Adipocyte (in vitro differentiated cells): ENCODE measurements at regions not wholly inside any gene's neighbourhood (a gene's known extent, or its start where the extent isn't known, plus 50 kb on each side); places are given as distances from the start of the nearest gene placed in this dataset.
A peak's percentile ranks its signal among the peaks of the same experiment; 100 is the strongest.

Source experiments
- DNase-seq: peaks from one replicate; pipeline ENCODE4 v3.0.0-alpha.2; 2015; ENCODE audit warnings: low read depth
- H3K27me3 ChIP-seq: replicated peaks from 2 replicates; pipeline ENCODE4 v1.7.0; 2013; ENCODE audit warnings: mild to moderate bottlenecking, low read length, moderate library complexity; ENCODE audit not compliant: control insufficient read depth, insufficient read depth
- H3K36me3 ChIP-seq: 2 replicates; pipeline ENCODE4 v1.7.0; 2013; ENCODE audit warnings: low read length, mild to moderate bottlenecking, moderate library complexity; ENCODE audit not compliant: control insufficient read depth, insufficient read depth, severe bottlenecking
- H3K4me1 ChIP-seq: 2 replicates; pipeline ENCODE4 v1.7.0; 2013; ENCODE audit warnings: mild to moderate bottlenecking, low read length, moderate library complexity; ENCODE audit not compliant: control insufficient read depth, insufficient read depth
- H3K4me3 ChIP-seq: 2 replicates; pipeline ENCODE4 v1.7.0; 2013; ENCODE audit warnings: mild to moderate bottlenecking, low read length, moderate library complexity
- H3K9ac ChIP-seq: 2 replicates; pipeline ENCODE4 v1.7.0; 2013; ENCODE audit warnings: mild to moderate bottlenecking, low read length, moderate library complexity
- H3K9me3 ChIP-seq: 2 replicates; pipeline ENCODE4 v1.7.0; 2013; ENCODE audit warnings: mild to moderate bottlenecking, low read length, moderate library complexity; ENCODE audit not compliant: control insufficient read depth

- H3K9me3 ChIP-seq = no peaks in the 10 kb centered on the region
- H3K9ac ChIP-seq = no peak overlapping the region
- no peak overlapping the region for H3K4me3 ChIP-seq
- DNase-seq = no peak
- H3K4me1 ChIP-seq = peaks cover 6% of the 10 kb centered on the region
- H3K27me3 ChIP-seq = no peaks in the 10 kb centered on the region
- H3K36me3 ChIP-seq = no peaks in the 10 kb centered on the region
Observed at GRCh38 chr13:80029170-80029569, 311.8 kb downstream of the SPRY2 start.

GRCh38 chr13:80022146-80022545 is 318.8 kb downstream of the SPRY2 start:
- H3K4me3 ChIP-seq = no peak overlapping the region
- H3K9ac ChIP-seq = no peak overlapping the region
- H3K36me3 ChIP-seq = no peaks in the 10 kb centered on the region
- H3K9me3 ChIP-seq = no peaks in the 10 kb centered on the region
- H3K4me1 ChIP-seq = no peaks in the 10 kb centered on the region
- no peak for DNase-seq
- no peaks in the 10 kb centered on the region for H3K27me3 ChIP-seq

- no peak overlapping the region for H3K4me3 ChIP-seq
- peak; percentile 24 for DNase-seq
- H3K9ac ChIP-seq = no peak overlapping the region
- H3K4me1 ChIP-seq = peaks cover 37% of the 10 kb centered on the region
- H3K9me3 ChIP-seq = no peaks in the 10 kb centered on the region
- H3K27me3 ChIP-seq = no peaks in the 10 kb centered on the region
- H3K36me3 ChIP-seq = no peaks in the 10 kb centered on the region
Observed at GRCh38 chr13:80012251-80012650, 328.7 kb downstream of the SPRY2 start.

- peak overlapping the region; percentile 12 for H3K4me3 ChIP-seq
- peak; percentile 13 for DNase-seq
- H3K9me3 ChIP-seq = no peaks in the 10 kb centered on the region
- H3K4me1 ChIP-seq = peaks cover 37% of the 10 kb centered on the region
- H3K36me3 ChIP-seq = no peaks in the 10 kb centered on the region
- no peaks in the 10 kb centered on the region for H3K27me3 ChIP-seq
- peak overlapping the region; percentile 17 for H3K9ac ChIP-seq
Observed at GRCh38 chr13:80011448-80012212, 329.3 kb downstream of the SPRY2 start.

- DNase-seq = no peak
- Histone ChIP-seq H3K4me1 (peaks cover 37% of the 10 kb centered on the region), H3K9ac (no peak overlapping the region), H3K9me3 (no peaks in the 10 kb centered on the region), H3K4me3 (no peak overlapping the region), H3K36me3 (no peaks in the 10 kb centered on the region), H3K27me3 (no peaks in the 10 kb centered on the region)
Observed at GRCh38 chr13:80010846-80011245, 330.1 kb downstream of the SPRY2 start.

GRCh38 chr13:80010286-80010831 is 330.6 kb downstream of the SPRY2 start:
- H3K9me3 ChIP-seq = no peaks in the 10 kb centered on the region
- no peaks in the 10 kb centered on the region for H3K27me3 ChIP-seq
- no peak for DNase-seq
- no peak overlapping the region for H3K4me3 ChIP-seq
- H3K36me3 ChIP-seq = no peaks in the 10 kb centered on the region
- H3K4me1 ChIP-seq = peaks cover 37% of the 10 kb centered on the region
- H3K9ac ChIP-seq = no peak overlapping the region

GRCh38 chr13:80009760-80010159 is 331.2 kb downstream of the SPRY2 start:
- no peaks in the 10 kb centered on the region for H3K36me3 ChIP-seq
- H3K9me3 ChIP-seq = no peaks in the 10 kb centered on the region
- H3K9ac ChIP-seq = no peak overlapping the region
- no peak overlapping the region for H3K4me3 ChIP-seq
- H3K27me3 ChIP-seq = no peaks in the 10 kb centered on the region
- peak; percentile 40 for DNase-seq
- H3K4me1 ChIP-seq = peaks cover 37% of the 10 kb centered on the region

GRCh38 chr13:80006940-80007339 is 334.0 kb downstream of the SPRY2 start:
- H3K9me3 ChIP-seq = no peaks in the 10 kb centered on the region
- no peak for DNase-seq
- no peaks in the 10 kb centered on the region for H3K36me3 ChIP-seq
- H3K4me1 ChIP-seq = peaks cover 31% of the 10 kb centered on the region
- no peak overlapping the region for H3K9ac ChIP-seq
- H3K4me3 ChIP-seq = no peak overlapping the region
- H3K27me3 ChIP-seq = no peaks in the 10 kb centered on the region

- H3K9me3 ChIP-seq = no peaks in the 10 kb centered on the region
- H3K36me3 ChIP-seq = no peaks in the 10 kb centered on the region
- no peaks in the 10 kb centered on the region for H3K4me1 ChIP-seq
- no peak overlapping the region for H3K9ac ChIP-seq
- no peak for DNase-seq
- no peak overlapping the region for H3K4me3 ChIP-seq
- no peaks in the 10 kb centered on the region for H3K27me3 ChIP-seq
Observed at GRCh38 chr13:80001510-80001842, 339.4 kb downstream of the SPRY2 start.

GRCh38 chr13:80000684-80001509 is 340.0 kb downstream of the SPRY2 start:
- no peak overlapping the region for H3K9ac ChIP-seq
- H3K36me3 ChIP-seq = no peaks in the 10 kb centered on the region
- no peaks in the 10 kb centered on the region for H3K9me3 ChIP-seq
- no peak for DNase-seq
- H3K27me3 ChIP-seq = no peaks in the 10 kb centered on the region
- no peaks in the 10 kb centered on the region for H3K4me1 ChIP-seq
- H3K4me3 ChIP-seq = no peak overlapping the region

- H3K9me3 ChIP-seq = no peaks in the 10 kb centered on the region
- H3K27me3 ChIP-seq = no peaks in the 10 kb centered on the region
- H3K36me3 ChIP-seq = no peaks in the 10 kb centered on the region
- H3K4me1 ChIP-seq = peaks cover 5% of the 10 kb centered on the region
- H3K9ac ChIP-seq = no peak overlapping the region
- DNase-seq = no peak
- H3K4me3 ChIP-seq = no peak overlapping the region
Observed at GRCh38 chr13:79999601-80000000, 341.3 kb downstream of the SPRY2 start.
